ENCODE measurements at regions not wholly inside any gene's neighbourhood (a gene's known extent, or its start where the extent isn't known, plus 50 kb on each side); places are given as distances from the start of the nearest gene placed in this dataset.

DNA sequence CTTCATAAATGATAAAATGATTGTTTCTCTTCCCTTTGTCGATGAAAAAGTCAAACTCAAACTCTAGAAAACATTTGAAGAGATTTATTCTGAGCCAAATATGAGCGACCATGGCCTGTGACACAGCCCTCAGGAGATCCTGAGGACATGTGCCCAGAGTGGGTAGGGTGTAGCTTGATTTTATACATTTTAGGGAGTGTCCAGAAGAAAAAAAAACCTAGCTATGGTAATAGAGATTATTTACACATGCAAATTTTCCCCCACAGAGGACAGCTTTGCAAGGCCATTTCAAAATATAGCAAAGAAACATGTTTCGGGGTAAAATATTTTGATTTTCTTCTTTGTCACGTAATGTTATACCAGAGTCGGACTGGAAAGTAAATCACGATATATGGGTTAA is 92.4 kb upstream of the TRIB2 start:
- TF ChIP-seq CTCF (IDR thresholded peaks at IDR 0.05 in 2 of 3, conservative IDR thresholded peaks at IDR 0.05 in 1 of 3; ENCODE audit: borderline replicate concordance in 1 of 3, insufficient read depth in 1 of 3, low read depth in 2 of 3, low read length in 2 of 3) = no peak
- TF ChIP-seq, protein P1, sequence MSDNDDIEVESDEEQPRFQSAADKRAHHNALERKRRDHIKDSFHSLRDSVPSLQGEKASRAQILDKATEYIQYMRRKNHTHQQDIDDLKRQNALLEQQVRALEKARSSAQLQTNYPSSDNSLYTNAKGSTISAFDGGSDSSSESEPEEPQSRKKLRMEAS (IDR thresholded peaks at IDR 0.05) = no peak
- no peak for TF ChIP-seq EZH2phosphoT487 (IDR thresholded peaks at IDR 0.05; ENCODE audit: borderline replicate concordance)
- TF ChIP-seq POLR2A (IDR thresholded peaks at IDR 0.05; ENCODE audit: borderline replicate concordance, extremely low read depth, insufficient read depth, insufficient read length) = no peak
- TF ChIP-seq SIN3A (IDR thresholded peaks at IDR 0.05; ENCODE audit: low read depth) = no peak
- no peak for TF ChIP-seq EZH2 (IDR thresholded peaks at IDR 0.05)
- TF ChIP-seq SP1 (IDR thresholded peaks at IDR 0.05; ENCODE audit: low read depth) = no peak
- TF ChIP-seq ZNF274 (IDR thresholded peaks at IDR 0.05; ENCODE audit: low read depth, low read length) = no peak
- no peak for TF ChIP-seq RAD21 (IDR thresholded peaks at IDR 0.05; ENCODE audit: low read depth)
- TF ChIP-seq REST (IDR thresholded peaks at IDR 0.05; ENCODE audit: low read depth) = no peak
- no peak for TF ChIP-seq POLR2AphosphoS5 (IDR thresholded peaks at IDR 0.05; ENCODE audit: low read depth, low read length)
- TF ChIP-seq EGR1 (IDR thresholded peaks at IDR 0.05; ENCODE audit: low read depth) = no peak
